OCI-LY3 (cell line): ENCODE measurements at regions not wholly inside any gene's neighbourhood (a gene's known extent, or its start where the extent isn't known, plus 50 kb on each side); places are given as distances from the start of the nearest gene placed in this dataset.

Experiments
- H2AFZ ChIP-seq: fragments of 200-600, 300-600 bp; shearing (Covaris generic); 2 replicates; pipeline ENCODE4 v1.6.0; 2014; ENCODE audit warnings: antibody characterized with exemption, low read depth, low read length
- H3K27ac ChIP-seq: fragments of 200-600, 300-600 bp; sonication (generic); 2 replicates; pipeline ENCODE4 v1.5.1; 2014; ENCODE audit warnings: mild to moderate bottlenecking, low read length, moderate library complexity, mixed read lengths
- H3K27me3 ChIP-seq: fragments of 200-600, 300-600 bp; sonication (generic); 2 replicates; pipeline ENCODE4 v1.6.1; 2014; ENCODE audit warnings: low read depth, low read length, mixed read lengths
- H3K36me3 ChIP-seq: fragments of 200-600, 300-600 bp; sonication (generic); replicated peaks from 2 replicates; pipeline ENCODE3; 2014; ENCODE audit warnings: low read depth, low read length, mixed read lengths
- H3K4me1 ChIP-seq: fragments of 300-600, 200-600 bp; sonication (generic); 2 replicates; pipeline ENCODE4 v1.6.1; 2014; ENCODE audit warnings: low read length, mixed read lengths
- H3K4me2 ChIP-seq: fragments of 200-600, 300-600 bp; sonication (generic); 2 replicates; pipeline ENCODE4 v1.6.1; 2014; ENCODE audit warnings: low read length, mixed read lengths
- H3K4me3 ChIP-seq: fragments of 300-600, 200-600 bp; sonication (generic); 2 replicates; pipeline ENCODE4 v1.5.1; 2014; ENCODE audit warnings: antibody characterized with exemption, mild to moderate bottlenecking, low read length, moderate library complexity
- H3K79me2 ChIP-seq: fragments of 300-600, 200-600 bp; shearing (Covaris generic); 2 replicates; pipeline ENCODE4 v1.6.1; 2014; ENCODE audit warnings: mild to moderate bottlenecking, low read length, mixed read lengths
- H3K9ac ChIP-seq: fragments of 300-600, 200-600 bp; shearing (Covaris generic); 2 replicates; pipeline ENCODE4 v1.6.0; 2014; ENCODE audit warnings: mild to moderate bottlenecking, low read length, moderate library complexity
- H3K9me3 ChIP-seq: fragments of 200-600, 300-600 bp; shearing (Covaris generic); 2 replicates; pipeline ENCODE4 v1.6.1; 2014; ENCODE audit warnings: low read length, mixed read lengths; ENCODE audit not compliant: insufficient read depth
- H4K20me1 ChIP-seq: fragments of 200-600, 300-600 bp; sonication (generic); 2 replicates; pipeline ENCODE4 v1.6.1; 2016; ENCODE audit warnings: low read length, mixed read lengths; ENCODE audit not compliant: insufficient read depth
- CTCF ChIP-seq: fragments of 200-600, 300-600 bp; sonication (generic); IDR thresholded peaks from 2 replicates; pipeline ENCODE4 v1.5.1; 2014; ENCODE audit warnings: antibody characterized with exemption, low read length, low read depth
- EZH2phosphoT487 ChIP-seq: fragments of 200-600 bp; shearing (Covaris generic); IDR thresholded peaks from 2 replicates; pipeline ENCODE4 v1.6.1; 2018; ENCODE audit warnings: antibody characterized with exemption, mixed run types, low read depth

GRCh38 chr2:189363559-189363958, 77.7 kb upstream of the WDR75 start:
- no peak overlapping the region for H3K27ac ChIP-seq
- no peak overlapping the region for H3K9ac ChIP-seq
- no peak overlapping the region for H3K4me2 ChIP-seq
- H3K27me3 ChIP-seq = no peaks in the 10 kb centered on the region
- no peak overlapping the region for H3K4me3 ChIP-seq
- H3K36me3 ChIP-seq = no peaks in the 10 kb centered on the region
- H3K79me2 ChIP-seq = no peaks in the 10 kb centered on the region
- H4K20me1 ChIP-seq = no peaks in the 10 kb centered on the region
- TF ChIP-seq CTCF (no peak), EZH2phosphoT487 (no peak)
- H2AFZ ChIP-seq = no peak overlapping the region
- no peaks in the 10 kb centered on the region for H3K9me3 ChIP-seq
- H3K4me1 ChIP-seq = no peaks in the 10 kb centered on the region

- no peak overlapping the region for H3K4me3 ChIP-seq
- no peaks in the 10 kb centered on the region for H3K9me3 ChIP-seq
- H3K9ac ChIP-seq = no peak overlapping the region
- no peak overlapping the region for H2AFZ ChIP-seq
- no peaks in the 10 kb centered on the region for H3K79me2 ChIP-seq
- H3K27ac ChIP-seq = no peak overlapping the region
- H3K4me1 ChIP-seq = no peaks in the 10 kb centered on the region
- no peaks in the 10 kb centered on the region for H3K27me3 ChIP-seq
- no peak overlapping the region for H3K4me2 ChIP-seq
- H4K20me1 ChIP-seq = no peaks in the 10 kb centered on the region
- TF ChIP-seq CTCF = no peak
- no peaks in the 10 kb centered on the region for H3K36me3 ChIP-seq
Measured at GRCh38 chr2:189364607-189365006, 76.7 kb upstream of the WDR75 start.

GRCh38 chr2:189366349-189366748, 74.9 kb upstream of the WDR75 start:
- H4K20me1 ChIP-seq = no peaks in the 10 kb centered on the region
- no peak overlapping the region for H3K27ac ChIP-seq
- TF ChIP-seq EZH2phosphoT487 (no peak), CTCF (no peak)
- H3K9ac ChIP-seq = no peak overlapping the region
- no peaks in the 10 kb centered on the region for H3K9me3 ChIP-seq
- H3K36me3 ChIP-seq = no peaks in the 10 kb centered on the region
- H3K4me3 ChIP-seq = no peak overlapping the region
- no peak overlapping the region for H2AFZ ChIP-seq
- no peak overlapping the region for H3K4me2 ChIP-seq
- no peaks in the 10 kb centered on the region for H3K79me2 ChIP-seq
- no peaks in the 10 kb centered on the region for H3K4me1 ChIP-seq
- no peaks in the 10 kb centered on the region for H3K27me3 ChIP-seq

GRCh38 chr2:189367343-189367742, 73.9 kb upstream of the WDR75 start:
- no peak for TF ChIP-seq EZH2phosphoT487
- no peak for TF ChIP-seq CTCF
- no peak overlapping the region for H3K4me2 ChIP-seq
- no peak overlapping the region for H3K4me3 ChIP-seq
- H2AFZ ChIP-seq = no peak overlapping the region
- H4K20me1 ChIP-seq = no peaks in the 10 kb centered on the region
- H3K4me1 ChIP-seq = no peaks in the 10 kb centered on the region
- H3K9me3 ChIP-seq = no peaks in the 10 kb centered on the region
- H3K27ac ChIP-seq = no peak overlapping the region
- H3K9ac ChIP-seq = no peak overlapping the region
- H3K79me2 ChIP-seq = no peaks in the 10 kb centered on the region
- no peaks in the 10 kb centered on the region for H3K27me3 ChIP-seq
- H3K36me3 ChIP-seq = no peaks in the 10 kb centered on the region
